Neural cell (in vitro differentiated cells): ENCODE measurements at regions not wholly inside any gene's neighbourhood (a gene's known extent, or its start where the extent isn't known, plus 50 kb on each side); places are given as distances from the start of the nearest gene placed in this dataset.

Source experiments
- CTCF ChIP-seq: fragments of 450-650 bp; IDR thresholded peaks from 2 replicates; pipeline ENCODE4 v1.5.1; 2014; ENCODE audit warnings: antibody characterized with exemption, mild to moderate bottlenecking, moderate library complexity; ENCODE audit not compliant: poor library complexity, severe bottlenecking
- EP300 ChIP-seq: fragments of 450-650 bp; conservative IDR thresholded peaks from 2 replicates; pipeline ENCODE4 v1.6.1; 2014; ENCODE audit warnings: antibody characterized with exemption, mild to moderate bottlenecking, moderate library complexity; ENCODE audit not compliant: poor library complexity, severe bottlenecking
- EZH2 ChIP-seq: fragments of 200-600, 300-800 bp; shearing (Covaris generic), sonication (generic); IDR thresholded peaks from 2 replicates; pipeline ENCODE4 v1.6.1; 2014; ENCODE audit warnings: antibody characterized with exemption, low read length, borderline replicate concordance, mild to moderate bottlenecking; ENCODE audit not compliant: insufficient read depth, poor library complexity, severe bottlenecking
- MXI1 ChIP-seq: fragments of 450-650 bp; conservative IDR thresholded peaks from 2 replicates; pipeline ENCODE4 v1.6.1; 2014; ENCODE audit warnings: antibody characterized with exemption, mild to moderate bottlenecking; ENCODE audit not compliant: poor library complexity, severe bottlenecking
- POLR2AphosphoS5 ChIP-seq: IDR thresholded peaks from 2 replicates; pipeline ENCODE4 v1.6.1; 2012
- RAD21 ChIP-seq: fragments of 450-650 bp; conservative IDR thresholded peaks from 2 replicates; pipeline ENCODE4 v1.6.1; 2014; ENCODE audit warnings: antibody characterized with exemption, mild to moderate bottlenecking, moderate library complexity
- REST ChIP-seq: IDR thresholded peaks from 2 replicates; pipeline ENCODE4 v1.6.1; 2012; ENCODE audit warnings: borderline replicate concordance
- SMC3 ChIP-seq: fragments of 450-650 bp; conservative IDR thresholded peaks from 2 replicates; pipeline ENCODE4 v1.6.1; 2014; ENCODE audit warnings: antibody characterized with exemption, mild to moderate bottlenecking, moderate library complexity; ENCODE audit not compliant: poor library complexity
- TAF1 ChIP-seq: IDR thresholded peaks from 2 replicates; pipeline ENCODE4 v1.6.1; 2012; ENCODE audit warnings: low read depth

DNA sequence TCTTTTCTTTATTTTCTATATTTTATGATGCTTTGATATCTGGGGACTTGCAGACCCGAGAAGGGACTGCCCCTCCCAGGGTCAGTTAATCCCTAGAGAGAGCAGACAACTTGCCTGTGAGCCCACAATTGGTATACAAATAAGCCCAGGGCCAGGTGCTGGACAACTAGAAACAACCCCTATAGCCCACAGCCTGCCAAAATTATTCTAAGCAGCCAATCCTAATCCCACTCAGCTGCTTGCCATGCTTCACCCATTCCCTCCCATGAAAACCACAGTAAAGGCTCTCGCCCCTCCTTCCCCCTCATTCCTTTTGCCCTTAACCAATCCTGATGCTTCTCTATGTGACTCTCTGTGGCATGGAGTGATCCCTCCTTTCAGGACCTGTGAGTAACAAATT, 380.7 kb downstream of the RBM43 start:
- no peak for TF ChIP-seq EP300
- no peak for TF ChIP-seq CTCF
- no peak for TF ChIP-seq POLR2AphosphoS5
- TF ChIP-seq RAD21 = no peak
- no peak for TF ChIP-seq SMC3
- TF ChIP-seq TAF1 = no peak
- TF ChIP-seq REST = no peak
- TF ChIP-seq EZH2 = no peak
- no peak for TF ChIP-seq MXI1
